Middle frontal gyrus (tissue), 1 donor: ENCODE measurements at regions not wholly inside any gene's neighbourhood (a gene's known extent, or its start where the extent isn't known, plus 50 kb on each side); places are given as distances from the start of the nearest gene placed in this dataset.

Experiments
- DNase-seq: peaks from one replicate; pipeline ENCODE4 v3.0.0-alpha.2; 2015; ENCODE audit warnings: low spot score; ENCODE audit errors: extremely low spot score

DNA sequence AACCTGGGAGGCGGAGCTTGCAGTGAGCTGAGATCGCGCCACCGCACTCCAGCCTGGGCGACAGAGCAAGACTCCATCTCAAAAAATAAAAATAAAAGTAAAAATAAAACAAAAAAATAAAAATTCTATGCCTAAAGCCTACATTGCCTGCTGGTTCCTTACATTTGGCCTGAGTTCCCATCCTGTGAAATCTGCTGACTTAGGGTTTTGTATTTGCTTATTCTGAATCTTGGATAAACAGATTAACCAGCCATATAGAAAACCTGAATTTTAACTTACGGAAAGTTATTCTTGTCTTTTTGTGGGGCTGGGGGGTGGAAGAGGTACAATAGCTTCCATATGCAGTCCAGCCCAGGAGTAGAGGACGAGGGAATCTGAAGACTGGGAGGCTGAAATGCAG lies 73.7 kb upstream of the UMPS start:
- no peak for DNase-seq

DNA sequence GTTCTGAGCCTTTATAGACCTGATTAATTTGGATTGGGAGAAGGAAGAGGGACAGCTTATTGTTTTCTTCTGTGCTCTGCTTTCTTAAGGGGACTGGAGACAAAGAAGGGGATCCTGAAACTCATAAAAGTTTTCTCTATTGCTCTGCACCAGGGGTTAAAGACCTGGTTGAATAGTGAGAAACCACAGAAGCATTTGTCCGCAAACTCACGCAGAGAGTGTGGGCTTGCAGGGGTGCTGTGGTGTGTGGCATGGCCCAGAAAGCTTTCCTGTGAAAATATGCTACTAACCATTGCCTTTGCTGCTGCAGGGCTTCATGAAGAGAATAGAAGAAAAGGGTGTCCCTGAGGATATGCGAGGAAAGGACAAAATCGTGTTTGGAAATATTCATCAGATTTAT lies 73.1 kb upstream of the UMPS start:
- DNase-seq, result no peak

DNA sequence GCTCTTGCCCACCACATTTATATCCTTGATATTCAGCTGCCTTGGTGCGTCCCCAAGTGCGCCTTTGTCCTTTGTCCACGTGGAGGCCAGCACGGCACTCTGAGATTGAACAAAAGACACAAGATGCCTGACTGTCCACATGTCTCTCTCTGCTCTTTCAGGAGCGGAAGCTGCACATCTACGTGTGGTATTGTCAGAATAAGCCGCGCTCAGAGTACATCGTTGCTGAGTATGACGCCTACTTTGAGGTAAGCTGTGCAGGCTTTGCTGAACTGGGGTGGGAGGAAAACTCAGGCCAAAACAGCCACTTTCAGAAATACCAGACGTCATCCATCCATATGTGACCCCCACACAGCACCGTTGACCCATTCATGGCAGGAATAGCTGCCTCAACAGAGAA lies 72.0 kb upstream of the UMPS start:
- DNase-seq, result no peak

DNA sequence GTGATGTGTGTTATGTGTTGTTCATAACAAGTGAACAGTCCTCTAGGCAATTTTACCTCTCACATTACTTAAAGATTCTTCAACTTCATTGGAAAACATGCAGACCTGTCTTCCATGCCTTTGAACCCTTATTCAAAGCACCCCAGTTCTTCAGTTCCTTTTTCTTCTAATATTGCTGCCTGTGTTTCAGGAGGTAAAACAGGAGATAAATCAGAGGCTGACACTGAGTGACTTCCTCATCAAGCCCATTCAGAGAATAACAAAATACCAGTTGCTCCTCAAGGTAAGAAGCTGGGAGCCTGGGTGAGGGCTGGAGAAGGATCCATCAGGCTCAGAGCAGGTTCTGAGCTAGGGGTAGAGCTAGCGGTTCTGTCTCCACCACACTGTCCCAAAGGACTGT lies 71.1 kb upstream of the UMPS start:
- DNase-seq, result no peak

DNA sequence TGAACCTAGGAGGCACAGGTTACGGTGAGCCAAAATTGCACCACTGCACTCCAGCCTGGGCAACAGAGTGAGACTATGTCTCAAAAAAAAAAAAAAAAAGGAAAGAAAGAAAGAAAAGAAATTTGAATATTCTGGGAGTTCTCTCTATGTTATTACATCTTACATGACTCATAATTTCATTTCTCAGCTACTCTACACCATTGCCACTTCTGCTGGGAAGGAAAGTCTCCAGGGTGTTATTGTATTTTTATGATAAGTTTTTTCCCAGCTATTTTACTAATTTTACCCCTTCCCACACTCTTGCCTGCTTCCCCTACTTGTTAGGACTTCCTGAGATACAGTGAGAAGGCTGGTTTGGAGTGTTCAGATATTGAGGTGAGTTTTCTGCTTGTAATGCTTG lies 69.7 kb upstream of the UMPS start:
- DNase-seq, result no peak

DNA sequence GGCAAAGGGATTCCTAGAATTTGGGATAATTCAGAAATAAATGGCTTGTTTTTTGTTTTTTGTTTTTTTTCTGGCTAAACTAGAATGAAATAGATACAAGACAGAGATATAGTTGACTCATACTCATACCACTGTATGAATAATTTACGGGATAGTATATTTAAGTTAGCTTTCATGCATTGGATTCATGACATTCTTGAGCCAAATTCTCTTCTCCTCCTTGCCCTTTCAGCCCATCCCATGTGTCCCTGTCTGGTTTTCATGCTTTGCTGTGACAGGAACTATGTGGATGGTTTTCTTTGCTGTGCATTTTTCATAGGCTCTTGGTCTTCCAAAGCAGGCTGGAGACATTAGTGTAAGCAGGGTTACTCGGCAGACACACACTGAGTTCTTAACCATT lies 66.6 kb upstream of the UMPS start:
- no peak for DNase-seq

DNA sequence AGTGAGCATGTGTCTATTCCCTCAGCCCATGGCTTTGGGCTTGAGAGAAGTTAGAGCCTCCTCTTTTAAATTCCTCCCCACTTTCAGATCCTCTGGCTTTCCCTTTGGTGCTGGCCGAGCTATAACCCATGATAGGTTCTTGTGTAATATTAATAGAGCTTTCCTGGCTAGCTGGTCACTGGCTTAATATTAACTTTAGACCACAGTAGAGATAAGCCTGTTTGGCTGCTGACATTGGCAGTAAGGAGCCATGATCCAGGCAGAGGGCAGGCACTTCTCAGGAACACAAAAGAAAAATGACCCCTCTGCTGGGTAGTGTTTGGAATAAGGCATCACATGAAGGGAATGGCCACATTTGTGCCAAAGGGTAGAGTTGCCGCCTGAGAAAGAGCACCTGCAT lies 65.4 kb upstream of the UMPS start:
- no peak for DNase-seq

DNA sequence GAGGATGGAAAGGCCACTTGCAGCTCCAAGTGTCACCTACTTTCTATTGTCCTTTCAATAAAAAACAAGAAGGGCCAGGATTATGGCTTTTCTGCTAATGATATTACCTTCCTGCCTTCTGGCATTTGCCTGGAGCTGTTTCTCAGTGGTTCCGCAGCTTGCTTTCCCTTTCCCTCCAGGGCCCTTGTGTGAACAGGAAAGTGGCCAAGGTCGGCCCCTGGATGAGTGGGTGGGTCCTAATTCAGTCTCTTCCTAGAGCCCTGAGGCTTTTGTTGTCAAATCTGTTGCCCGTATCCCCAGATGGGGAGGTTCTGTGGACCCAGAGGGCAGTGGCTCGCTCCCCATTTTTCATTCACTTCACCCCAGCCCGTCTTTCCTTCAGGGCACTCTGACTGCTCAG lies 64.2 kb upstream of the UMPS start:
- no peak for DNase-seq

DNA sequence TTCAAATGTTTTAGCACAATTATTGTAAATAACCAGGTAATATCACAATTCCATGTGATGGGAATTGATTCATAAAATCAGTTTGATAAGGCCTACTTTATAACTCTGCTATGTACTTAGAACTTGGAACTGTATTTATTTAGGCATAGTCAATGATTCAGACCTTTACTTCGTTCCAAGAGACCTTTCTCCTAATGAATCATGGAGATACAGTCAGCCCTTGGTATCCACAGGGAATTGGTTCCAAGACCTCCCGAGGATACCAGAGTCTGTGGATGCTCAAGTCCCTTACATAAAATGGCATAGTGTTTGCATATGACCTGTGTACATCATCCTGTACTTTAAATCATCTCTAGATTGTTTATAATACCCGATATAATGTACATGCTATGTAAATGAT lies 60.8 kb upstream of the UMPS start:
- no peak for DNase-seq

DNA sequence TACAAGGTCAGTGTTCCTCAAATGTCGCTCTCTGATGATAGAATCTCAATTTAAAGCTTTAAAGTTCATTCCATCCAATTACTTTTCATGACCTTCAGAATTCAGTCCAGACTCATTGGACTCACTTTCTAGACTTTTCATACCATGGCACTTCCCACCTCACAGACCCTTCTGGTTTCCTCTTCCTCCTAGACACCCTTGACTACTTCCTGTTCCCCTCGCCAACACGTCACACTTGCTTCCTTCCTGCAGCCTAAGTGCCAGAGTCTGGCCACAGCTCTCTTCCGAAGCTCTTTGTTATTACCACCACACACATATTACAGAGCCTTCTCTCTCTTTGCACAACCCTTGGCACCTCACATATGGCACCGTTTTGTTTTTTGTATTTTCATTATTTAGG lies 59.1 kb upstream of the UMPS start:
- no peak for DNase-seq

DNA sequence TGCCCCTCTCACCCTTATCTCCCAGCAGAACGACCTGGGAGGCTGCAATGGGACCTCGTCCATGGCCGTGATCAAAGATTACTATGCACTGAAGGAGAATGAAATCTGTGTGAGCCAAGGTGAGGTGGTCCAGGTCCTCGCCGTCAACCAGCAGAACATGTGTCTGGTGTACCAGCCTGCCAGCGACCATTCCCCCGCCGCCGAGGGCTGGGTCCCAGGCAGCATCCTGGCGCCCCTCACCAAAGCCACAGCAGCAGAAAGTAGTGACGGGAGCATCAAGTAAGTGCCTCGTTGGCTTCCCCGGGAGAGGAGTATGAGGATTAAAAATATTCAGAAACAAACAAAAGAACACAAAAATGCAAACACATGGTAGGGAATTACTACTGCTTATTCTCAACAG lies 55.9 kb upstream of the UMPS start:
- no peak for DNase-seq

DNA sequence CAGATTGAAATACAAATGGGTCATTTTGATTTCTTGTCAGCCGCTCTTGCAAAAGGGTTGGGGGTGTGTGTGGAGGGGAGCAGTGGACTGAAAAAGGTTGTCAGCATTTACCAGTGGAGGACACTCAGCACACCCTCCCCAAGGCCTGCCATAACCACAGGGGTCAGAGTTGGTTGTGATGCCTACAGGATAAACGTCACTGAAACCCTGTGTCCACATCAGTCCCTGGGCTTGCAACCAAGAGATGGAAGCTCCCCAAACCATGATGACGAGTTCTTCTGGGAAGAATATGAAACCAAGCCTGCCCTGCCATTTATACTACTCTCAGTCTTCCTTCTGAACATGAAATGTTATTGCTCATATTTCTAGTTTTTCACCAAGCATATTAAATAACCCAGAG lies 54.0 kb upstream of the UMPS start:
- DNase-seq, result no peak

DNA sequence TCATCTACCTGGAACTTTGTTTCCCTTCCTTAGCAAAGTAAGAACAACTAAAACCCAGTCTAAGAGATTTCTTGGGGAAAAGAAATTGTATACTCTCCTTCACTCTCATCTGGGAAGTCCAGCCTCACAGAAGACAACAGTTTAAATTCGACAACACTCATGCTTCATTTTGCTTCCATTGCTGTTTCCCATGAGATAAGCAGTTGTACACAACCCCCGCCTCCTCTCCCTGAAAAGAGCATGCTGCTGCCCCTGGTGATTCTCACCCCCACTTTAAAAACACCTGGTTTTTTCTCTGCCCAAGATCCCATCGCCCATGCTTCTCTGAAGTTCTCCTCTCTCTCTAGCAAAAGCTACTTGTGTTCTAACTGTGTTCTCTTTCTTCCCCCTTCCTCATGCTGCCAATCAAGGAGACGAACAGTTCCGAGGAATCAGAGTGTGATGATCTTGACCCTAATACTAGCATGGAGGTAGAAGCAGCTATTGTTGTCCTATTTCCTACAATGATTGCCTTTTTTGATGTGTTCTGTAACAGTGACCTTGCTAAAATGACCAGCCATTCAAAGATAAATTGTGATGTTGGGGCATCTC lies 51.1 kb upstream of the UMPS start:
- no peak for DNase-seq
